HG02852 (cell line): ENCODE measurements at regions not wholly inside any gene's neighbourhood (a gene's known extent, or its start where the extent isn't known, plus 50 kb on each side); places are given as distances from the start of the nearest gene placed in this dataset.

ENCODE experiments used
- ATAC-seq: cut with Tn5 transposase; IDR thresholded peaks from one replicate; pipeline ENCODE4 v1.9.1; 2021; ENCODE audit warnings: mild to moderate bottlenecking, moderate library complexity; ENCODE audit not compliant: unreplicated experiment

DNA sequence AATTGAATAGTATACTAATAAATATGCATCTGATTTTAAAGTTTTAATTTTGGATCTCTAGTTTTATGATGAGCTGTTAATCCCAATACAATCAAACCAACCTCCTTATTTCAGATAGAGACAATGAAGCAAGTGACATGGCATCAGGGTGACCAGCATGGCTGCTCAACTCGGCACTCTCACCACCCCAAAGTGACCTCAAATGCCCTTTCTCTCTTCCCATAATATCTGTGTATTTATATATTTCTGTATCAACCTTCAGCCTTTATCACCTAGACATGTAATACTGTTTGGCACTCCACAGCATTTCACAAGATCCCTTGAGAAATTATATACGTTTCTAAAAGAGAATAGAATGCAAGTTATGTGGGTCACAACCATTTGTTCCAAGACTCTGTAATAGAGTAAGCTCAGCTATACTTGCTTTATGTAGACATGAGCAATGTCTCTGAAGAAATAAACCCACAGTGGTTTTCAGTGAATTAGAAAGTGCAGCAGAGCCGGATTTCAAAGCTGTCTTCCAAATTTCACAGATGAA, 1623.2 kb upstream of the PABPC4L start:
- ATAC-seq, result no peak

DNA sequence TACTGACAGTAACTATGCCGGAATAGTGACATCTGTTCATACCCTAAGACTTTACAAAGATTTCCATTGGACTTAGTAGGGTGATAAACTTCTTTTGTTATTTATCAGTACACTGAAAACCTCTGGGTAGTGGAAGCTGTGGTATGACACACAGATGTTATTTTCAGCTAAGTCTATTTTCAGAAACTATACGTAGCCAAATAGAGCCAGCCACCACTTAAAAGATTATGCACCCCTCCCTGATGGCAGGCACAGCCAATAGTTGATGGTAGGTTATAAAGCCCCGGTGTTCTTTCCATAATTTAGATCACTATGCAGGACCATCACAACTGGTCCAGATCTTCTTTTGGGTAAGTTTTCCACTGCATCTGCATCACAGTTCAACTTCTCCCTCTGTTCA, 1603.2 kb upstream of the PABPC4L start:
- no peak for ATAC-seq

DNA sequence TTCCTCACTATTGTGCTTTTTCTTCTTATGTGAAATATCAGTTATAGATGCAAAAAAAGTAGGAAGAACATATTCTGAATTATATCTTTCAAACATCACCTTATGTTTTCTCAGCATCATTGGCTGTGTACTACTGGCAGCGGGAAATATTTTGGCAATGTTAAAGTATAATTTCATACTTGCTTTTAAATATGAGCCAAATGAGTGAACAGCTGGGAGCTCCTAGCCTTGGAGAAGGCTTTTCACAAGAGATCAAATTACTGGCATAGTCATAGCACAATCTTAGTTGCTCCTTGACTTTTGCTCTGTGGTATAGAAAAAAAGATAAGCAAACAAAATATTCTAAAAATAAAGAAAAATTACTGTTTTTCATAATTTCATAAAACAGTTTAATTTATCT, 1575.8 kb upstream of the PABPC4L start:
- ATAC-seq, result no peak

DNA sequence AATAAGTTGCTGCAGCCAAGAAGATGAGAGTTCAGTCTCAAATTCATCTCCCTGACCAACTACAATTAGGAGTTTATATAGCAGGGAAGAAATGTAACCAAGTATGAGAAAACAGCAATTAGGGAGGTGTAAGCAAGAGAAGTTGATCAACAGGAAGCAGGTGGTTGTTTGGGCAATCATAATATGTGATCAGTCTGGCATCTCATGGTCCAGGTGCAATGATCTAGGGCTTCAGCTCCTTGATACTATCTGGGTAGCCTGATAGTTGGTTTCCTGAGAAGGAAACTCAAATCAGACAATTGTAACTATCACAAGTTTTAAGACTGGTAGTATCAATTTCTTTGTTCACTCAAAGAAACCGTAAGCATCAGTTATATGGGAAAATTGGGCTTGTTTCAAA, 1574.3 kb upstream of the PABPC4L start:
- no peak for ATAC-seq

DNA sequence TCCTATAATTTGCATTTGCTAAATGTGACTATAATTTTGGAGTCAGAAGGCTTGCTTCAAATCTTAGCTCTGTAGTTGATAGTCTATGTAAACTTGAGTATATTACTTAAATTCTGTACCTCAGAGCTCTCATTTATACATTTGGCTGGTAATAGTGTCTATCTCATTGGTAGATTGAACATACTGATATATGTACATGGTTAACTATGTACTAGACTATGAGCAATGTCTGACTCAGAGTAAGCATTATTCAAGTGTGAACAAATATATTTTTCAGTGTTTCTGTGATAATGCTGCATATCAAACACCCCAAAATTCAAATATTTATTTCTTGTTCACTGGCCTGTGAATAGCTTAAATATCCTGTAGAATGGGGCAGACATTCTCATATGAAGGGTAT, 1568.9 kb upstream of the PABPC4L start:
- no peak for ATAC-seq

DNA sequence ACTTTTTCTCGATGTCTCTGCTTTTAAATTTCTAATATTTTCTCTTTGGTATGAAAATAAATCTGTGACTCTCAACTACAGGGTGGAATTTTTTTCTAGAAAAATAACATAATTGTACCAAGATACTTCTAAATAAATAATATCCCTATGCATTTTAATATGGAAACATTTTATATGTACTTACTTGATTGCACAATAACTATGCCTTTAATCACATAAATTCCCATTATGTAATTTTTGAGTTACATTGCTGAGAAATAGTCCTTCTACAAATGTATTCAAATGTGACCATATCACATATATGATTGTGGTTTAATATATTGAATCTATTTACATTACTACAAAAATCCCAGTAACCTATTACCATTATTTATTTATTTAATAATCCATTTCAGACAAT, 1543.3 kb upstream of the PABPC4L start:
- ATAC-seq, result no peak

DNA sequence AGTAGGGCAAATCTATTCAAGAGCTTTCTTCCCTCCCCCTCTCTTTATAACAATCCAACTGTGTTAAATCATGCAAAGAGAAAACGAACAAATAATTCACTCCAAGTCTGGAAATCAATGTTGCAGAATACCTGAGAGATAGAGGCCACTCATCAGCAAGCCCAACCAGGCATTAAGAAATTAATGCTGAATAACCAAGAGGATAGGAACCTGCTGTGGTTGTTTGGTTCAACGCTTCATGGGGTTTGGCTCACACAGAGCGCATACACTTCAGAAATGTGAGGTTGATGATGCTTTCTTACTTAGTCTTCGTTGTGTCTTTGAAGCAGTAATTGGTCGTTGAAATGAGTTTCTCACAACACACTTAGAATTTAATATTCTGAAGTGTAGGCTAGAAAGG, 1540.0 kb upstream of the PABPC4L start:
- ATAC-seq, result no peak

DNA sequence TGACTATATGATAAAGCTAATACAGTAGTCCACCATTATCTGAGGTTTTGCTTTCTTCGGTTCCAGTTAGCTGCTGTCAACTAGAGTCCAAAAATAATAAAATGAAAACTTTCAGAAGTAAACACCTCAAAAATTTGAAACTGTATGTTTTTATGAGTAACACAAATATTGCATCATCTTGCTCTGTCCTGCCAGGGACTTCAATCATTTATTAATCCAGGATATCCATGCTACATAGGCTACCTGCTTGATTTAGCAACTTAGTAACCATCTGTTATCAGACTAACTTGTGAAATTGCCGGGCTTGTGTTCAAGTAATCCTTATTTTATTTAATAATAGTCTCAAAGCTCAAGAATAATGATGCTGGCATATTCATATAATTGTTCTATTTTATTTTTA, 1537.8 kb upstream of the PABPC4L start:
- ATAC-seq, result no peak

DNA sequence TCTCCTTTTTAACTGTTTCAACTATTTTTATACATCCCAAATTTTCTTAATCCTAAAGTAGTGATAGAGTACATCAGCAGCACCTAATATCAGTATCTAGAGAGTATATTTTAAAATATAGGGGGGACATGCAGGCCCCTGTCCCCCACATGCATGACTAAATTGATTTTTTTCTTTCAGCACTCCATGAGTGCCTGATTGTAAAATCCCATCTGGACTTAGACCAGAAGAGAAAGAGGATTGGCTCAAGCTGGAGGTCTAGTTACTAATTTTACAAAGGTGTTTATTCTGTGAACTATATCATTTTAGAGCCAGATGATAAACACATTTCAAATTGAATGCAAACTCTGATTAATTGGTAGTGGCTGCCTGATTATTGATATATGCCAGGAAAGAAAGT, 1533.9 kb upstream of the PABPC4L start:
- ATAC-seq, result no peak

DNA sequence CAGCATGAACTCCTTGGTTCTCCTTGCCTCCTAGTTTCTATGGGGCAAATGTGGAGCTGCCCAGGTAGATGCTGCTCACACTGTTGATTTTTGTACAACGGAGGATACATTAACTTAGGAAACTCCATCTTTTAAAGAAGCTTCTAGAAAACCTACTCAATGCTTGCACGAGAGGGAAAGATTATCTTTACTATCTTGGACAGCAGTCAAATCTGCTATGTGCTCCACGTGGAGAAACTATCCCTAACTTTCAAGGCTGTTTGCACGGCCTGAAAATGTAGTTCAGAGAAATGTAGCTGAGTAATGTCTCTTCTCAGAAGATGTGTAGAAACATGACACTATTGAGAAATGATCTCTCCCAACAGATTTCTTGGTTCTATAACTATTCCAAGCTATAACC, 1530.9 kb upstream of the PABPC4L start:
- ATAC-seq, result no peak

DNA sequence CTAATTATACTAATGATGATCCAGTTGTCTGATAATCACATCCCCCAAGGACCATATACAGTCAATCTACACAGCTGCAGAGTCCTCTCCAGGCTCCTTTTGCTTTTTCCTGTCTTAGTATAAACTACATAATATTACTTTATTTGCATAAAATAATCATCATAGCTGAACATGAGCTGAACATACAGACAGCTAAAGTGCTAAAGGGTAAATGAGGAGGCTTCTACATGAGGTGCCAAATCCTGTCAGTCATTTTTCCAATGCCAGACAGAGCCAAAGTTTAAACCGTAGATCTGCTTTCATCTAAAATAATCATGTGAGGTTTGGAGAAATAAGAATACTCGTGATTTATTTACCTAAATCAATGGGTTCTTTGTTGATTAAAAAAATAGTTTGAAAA, 1530.1 kb upstream of the PABPC4L start:
- ATAC-seq, result no peak

DNA sequence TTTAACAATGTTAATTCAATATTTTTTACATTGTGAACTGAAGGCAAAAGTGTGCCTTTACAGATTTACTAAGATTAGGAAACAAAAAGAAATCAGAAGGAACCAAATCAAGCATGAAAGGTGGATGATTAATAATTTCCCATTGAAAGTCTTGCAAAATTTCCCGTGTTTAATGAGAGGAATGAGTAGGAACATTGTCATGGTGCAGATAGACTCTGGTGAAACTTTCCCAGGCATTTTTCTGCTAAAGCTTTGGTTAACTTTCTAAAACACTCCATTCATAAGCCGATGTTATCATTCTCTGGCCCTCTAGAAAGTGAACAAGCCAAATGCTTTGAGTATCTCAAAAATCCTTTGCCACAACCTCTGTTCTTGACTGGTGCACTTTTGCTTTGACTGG, 1522.8 kb upstream of the PABPC4L start:
- no peak for ATAC-seq

DNA sequence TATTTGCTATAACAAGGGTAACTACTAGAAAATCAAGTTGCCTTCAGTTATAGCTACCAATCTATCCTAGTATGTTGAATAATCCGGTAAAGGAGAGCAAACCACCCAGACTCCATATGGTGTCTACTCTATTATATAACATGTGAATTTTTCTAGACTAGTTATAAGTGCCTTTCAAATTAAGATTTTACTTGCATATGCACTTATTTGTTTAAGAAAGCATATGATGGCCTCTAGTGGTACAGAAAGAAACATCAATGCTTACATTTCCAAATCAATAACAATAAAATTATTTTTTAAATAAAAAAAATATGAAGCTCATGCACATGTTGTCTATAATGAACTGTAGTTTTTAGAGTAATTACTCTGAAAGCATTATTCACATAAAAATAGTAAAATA, 1516.4 kb upstream of the PABPC4L start:
- no peak for ATAC-seq

DNA sequence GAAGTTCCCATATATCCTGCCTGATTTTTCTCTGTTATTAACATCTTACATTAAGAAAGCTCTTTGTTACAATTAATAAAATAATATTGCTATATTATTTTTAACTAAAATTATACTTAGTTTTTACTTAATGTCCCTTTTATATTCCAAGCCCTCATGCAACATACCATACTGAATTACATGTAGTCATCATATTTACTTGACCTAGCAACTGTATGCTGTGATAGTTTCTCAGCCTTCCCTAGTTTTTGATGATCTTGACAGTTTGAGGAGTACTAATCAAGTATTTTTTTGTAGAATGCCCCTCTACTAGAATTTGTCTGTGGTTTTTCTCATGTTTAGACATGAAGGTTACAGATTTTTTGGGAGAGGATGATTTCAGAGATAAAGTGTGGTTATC, 1503.8 kb upstream of the PABPC4L start:
- no peak for ATAC-seq

DNA sequence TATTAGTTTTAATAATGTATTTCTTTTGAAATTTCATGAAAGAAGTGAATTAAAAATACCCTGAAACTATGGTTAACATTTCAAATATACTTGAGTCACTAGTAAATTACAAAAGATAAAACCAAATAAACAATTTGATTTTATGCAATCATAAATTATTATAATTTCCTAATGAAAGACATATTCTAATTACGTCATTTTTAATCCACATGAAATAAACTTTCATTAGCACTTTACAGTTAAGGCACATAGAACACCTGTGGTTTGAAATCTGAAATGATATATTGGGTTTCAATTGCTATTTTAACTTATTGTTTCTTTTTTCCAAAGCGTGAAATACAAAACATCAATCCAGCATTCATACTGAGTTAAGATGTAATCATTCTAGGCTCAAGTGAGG, 1492.5 kb upstream of the PABPC4L start:
- ATAC-seq, result no peak

DNA sequence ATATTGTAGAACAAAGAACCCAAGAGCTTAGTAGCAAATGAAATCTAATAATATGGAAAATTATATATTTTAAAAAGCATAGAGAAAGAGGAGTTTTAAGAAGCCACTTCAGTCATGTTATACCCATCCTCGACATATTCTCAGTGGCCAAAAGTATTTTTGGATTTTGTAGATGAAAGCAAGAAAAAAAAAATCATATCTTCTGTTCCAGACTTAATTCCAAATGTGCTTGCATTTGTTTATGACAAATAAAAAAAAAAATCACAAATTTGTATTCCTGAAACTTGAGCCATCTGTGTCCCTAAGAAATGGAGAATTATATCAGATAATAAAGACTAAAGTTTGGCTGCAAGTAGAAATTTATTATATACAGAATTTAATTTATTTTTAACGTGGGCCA, 1482.4 kb upstream of the PABPC4L start:
- no peak for ATAC-seq

DNA sequence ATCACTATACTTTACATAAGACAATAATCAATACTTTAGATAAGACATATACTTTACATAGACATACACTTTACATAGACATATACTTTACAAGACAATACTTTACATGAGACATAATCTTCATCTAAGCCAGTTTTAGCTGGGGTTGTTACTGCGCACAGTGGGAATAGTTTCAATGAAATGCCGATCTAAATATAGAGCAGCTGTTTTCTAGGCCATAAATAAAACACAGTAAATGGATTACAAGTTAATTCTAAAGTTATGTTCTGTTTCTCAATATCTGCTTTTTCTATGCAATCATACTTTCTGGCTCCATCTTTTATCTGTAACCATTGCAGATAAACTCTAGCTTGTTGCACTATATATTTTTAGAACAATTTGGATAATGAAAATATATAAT, 1470.6 kb upstream of the PABPC4L start:
- ATAC-seq, result no peak

DNA sequence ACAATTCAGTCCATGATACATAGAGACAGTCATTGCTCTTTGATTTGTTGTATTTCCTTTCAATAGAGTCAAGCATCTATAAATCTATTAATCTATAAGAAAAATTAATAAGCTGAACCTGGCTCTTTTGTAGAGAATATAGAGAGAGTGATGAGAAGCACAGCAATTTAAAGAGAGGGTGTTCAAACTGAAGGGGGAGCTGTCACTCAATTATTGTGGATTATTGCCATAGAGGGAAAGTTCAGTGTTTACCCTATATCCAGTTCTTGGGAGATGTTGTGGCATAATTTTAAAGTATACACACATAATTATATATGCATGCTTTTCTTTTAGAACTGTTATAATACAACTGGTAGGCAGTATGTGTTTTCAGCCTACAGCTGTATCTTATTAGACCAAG, 1469.0 kb upstream of the PABPC4L start:
- ATAC-seq, result no peak
